T-helper 2 cell (primary cell): ENCODE measurements at regions not wholly inside any gene's neighbourhood (a gene's known extent, or its start where the extent isn't known, plus 50 kb on each side); places are given as distances from the start of the nearest gene placed in this dataset.
"Not testable (repeated sequence)": the region's sequence is repeated elsewhere in the genome, so short reads cannot be mapped to it uniquely, and the experiment has no call there.

Experiments
- DNase-seq, 5 experiments: peaks; one replicate each; pipeline versions ENCODE4 v3.0.0 to v3.0.0-alpha.2; 2012 to 2022

DNA sequence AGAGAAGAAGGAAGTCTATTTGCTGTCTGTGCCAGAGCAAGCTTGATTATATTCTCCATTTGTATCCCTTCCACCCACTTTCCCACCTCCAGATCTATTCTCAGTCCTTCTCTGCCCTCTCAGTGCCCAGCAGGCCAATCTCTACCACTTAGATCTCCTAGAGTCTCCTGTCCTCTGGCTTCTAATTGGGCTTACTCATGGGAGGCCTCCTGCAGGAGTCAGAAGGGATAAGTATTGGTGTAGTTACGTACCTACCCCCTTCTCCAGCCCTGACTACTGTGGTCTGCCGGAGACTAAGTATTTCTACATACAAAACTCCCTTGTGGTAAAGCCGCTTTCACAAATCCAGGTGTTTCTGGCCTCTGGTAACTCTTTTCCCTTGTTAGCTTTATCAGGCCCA is 221.2 kb downstream of the PTGER3 start:
- no peak for DNase-seq

DNA sequence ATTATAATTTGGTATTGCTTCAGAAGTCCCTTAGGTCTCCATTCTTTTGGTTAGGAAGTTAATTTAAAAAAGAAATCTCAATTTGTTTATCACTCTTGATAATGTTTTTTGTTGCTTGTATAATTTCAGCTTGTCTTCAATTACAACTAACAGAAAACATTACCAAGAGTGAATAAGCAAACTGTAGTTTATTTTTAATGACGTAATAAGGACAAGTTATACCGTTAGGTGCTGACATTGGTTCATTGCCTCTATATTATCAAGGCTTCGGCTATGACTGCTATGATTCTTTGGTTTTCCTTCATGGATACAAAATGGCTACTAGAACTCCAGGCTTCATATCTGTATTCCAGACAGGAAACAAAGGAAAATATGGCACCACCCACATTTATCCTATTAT is 220.6 kb downstream of the PTGER3 start:
- no peak for DNase-seq

DNA sequence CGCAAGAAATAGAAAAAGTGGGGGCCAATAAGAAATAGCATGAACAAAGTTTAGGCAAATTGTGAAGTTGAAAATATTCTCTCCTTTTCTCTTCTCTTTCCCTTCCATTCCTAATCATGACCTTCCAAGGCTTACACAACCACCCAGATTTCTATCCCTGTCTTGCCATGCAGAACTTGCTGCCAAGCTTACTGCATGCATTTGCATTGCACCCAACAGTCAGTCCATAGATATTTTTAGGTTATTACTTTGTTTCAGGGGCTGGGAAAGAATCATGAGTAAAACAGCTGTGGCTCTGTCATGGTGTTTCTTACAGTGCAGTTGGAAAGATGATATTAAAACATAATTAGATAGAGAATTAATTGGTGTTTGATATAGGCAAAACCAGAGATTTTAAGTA is 219.4 kb downstream of the PTGER3 start:
- no peak for DNase-seq

DNA sequence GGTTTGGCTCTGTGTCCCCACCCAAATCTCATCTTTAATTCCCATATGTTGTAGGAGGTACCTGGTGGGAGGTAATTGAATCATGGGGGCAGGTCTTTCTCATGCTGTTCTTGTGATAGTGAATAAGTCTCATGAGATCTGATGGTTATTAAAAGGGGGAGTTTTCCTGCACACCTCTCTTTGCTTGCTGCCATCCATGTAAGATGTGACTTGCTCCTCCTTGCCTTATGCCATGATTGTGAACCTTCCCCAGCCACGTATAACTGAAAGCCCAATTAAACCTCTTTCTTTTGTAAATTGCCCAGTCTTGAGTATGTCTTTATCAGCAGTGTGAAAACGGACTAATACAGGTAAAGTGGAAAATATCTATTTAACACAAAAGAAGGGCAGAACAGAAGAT is 213.3 kb downstream of the PTGER3 start:
- not testable (repeated sequence) for DNase-seq

DNA sequence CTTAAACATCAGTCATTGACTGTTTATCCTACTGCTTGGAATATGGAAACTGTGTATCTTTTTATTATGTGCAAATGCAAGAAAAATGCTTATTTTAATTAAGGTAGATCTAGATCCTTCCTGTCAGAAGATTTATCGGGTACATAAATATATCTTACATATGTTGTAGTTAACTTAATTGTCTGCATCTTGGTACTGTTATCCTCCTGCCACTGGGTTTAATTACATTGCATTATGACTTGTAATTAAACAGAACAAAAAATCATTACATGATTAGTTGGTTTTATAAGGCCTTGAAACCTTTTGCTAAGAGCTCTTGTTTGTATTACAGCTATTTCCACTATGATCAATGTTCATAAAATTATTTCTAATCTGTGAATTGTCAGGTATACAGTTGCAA is 211.2 kb downstream of the PTGER3 start:
- no peak for DNase-seq

DNA sequence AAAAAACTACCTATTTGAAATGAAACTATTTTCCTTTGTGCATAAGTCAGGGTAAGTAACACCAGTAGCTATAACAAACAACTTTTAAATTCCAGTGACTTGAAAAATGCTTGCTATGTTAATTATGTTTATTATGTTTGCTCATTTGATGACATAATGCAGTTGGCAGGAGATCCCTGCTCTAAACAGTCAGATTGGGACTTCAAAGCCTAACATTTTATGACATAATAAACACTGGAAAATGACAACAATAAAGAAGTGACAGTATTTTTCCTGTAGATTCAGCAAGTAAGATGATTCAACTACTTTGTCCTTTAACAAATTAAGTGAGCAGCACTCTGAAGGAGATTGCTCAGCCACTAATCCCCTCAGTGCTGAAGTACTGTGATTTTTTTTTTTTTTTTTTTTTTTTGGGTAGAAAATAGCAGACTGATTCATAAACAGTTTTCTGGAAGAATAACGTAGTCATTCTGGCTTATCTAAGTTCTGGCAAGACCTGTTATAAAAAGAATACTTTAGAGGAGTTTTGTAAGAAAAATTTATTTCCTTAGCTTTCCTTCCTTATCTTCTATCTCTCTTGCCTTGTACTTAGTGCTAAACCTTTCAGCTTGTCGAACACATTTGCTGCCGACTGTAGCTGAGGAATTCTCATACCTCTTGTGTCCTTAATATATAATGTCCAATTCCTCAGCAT is 207.2 kb downstream of the PTGER3 start:
- DNase-seq: no peak

DNA sequence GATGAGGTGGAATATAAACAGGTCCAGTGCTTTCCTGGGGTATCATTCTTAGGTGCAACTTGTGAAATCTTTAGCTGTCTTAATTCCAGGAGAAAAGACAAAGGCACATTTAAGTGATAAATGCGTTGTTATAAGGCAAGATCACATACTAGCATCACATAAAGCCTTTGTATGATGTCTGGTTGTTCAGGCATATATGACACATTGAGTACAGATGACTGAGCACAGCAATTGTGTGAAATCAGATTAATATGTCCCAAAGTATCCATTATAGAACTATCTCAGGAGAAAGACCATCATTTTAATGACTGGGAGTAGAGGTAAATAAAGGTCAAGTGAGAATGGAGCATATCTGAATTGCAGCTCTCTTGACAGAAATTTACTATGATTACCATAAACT is 205.1 kb downstream of the PTGER3 start:
- no peak for DNase-seq

DNA sequence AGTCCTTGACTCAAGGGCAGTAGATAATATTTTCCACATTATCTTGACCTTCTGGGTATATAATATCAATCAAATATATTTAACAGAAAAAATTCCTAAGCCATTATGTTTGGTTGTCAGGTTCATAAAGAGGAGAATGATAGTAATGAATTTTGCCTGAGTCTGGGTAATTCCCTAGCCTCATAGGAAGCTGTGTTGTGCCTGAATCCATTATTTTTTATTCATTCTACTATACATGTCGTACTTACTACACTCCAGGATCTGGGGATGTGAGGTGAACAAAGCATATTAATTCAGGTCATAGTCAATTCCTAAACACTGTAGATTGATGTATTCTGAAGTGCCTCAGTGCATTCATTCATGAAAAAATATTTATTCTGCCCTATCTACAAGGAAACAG is 204.2 kb downstream of the PTGER3 start:
- DNase-seq: no peak

DNA sequence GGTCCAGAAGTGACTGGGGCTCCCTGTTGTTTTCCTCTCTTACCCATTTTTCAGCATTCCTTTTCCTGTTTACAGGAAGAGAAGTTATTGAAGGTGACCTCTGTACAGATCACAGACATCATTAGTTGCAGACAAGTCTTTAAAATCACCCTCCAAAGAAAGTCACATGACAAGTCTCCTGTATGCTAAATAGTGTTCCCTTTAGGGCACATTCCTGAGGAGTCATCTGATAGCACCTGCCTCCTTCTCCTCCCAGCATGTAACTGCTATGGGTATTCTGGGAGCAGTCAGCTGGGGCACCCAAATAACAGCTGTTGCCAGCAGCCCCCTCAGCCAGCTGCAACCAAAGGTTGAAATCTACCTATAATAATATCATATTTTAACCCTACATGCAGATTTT is 200.6 kb downstream of the PTGER3 start:
- no peak for DNase-seq

DNA sequence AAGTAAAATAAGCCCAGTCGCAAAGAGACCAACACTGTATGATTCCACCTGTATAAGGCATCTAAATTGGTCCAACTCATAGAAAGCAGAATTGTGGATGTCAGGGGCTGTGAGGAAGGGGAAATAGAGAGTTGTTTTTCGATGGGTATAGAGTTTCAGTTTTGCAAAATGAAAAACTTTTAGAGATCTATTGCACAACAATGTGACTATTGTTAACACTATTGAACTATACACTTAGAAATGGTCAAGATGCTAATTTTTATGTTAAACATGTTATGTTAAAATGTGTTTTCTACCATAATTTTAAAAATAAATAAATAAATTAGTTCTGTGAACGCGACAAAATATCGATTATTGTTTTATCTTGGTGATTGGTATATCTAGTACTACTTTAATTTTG is 192.4 kb downstream of the PTGER3 start:
- no peak for DNase-seq

DNA sequence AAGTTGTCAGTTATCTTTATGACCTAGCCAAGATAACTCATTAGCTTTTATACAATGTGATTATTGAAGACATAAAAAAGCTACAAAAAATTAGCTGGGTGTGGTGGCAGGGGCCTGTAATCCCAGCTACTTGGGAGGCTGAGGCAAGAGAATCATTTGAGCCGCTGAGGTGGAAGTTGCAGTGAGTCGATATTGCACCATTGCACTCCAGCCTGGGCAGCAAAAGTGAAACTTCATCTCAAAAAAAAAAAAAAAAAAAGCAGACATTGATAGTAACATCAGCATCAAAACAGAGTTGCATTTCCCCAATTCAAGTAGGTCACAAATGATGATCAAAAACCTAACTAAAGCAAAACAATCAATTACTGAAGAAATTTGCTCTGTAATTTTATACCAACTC is 191.4 kb downstream of the PTGER3 start:
- no peak for DNase-seq

DNA sequence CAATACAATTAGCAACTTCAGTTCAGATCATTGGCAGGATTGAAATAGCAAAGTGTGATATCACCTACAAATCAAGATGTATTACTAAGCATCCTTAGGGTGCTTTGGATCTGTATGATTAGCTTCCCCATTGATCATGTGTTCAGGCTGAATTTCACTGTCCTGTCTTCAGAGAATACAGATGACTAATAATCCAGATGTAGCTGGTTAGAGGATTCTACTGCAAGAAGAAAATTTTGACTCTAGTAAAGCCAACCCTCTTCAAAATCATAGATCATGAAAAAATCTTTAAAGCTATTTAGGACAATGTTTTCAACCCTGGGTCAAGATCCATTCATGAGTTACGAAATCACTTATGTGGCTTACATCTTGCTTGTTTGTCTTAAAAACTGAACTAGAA is 184.4 kb downstream of the PTGER3 start:
- DNase-seq: no peak

DNA sequence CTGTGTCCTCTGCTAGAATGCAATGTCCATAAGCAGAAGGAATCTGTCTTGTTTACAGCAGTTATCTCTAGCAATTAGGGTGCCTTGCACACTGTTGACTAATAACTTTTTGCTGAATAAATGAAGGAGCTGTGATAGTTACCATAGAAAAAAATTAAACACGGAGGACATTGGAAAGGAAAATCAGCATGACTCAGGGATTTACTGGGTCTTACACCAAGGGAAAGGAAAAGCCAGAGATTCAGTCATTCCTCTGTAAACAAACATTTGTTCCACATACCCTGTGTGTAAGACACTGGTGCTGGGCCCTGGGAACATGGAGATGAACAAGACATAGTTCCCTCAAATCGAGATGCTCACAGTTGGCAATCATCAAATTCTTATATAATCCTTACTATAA is 183.3 kb downstream of the PTGER3 start:
- DNase-seq: no peak

DNA sequence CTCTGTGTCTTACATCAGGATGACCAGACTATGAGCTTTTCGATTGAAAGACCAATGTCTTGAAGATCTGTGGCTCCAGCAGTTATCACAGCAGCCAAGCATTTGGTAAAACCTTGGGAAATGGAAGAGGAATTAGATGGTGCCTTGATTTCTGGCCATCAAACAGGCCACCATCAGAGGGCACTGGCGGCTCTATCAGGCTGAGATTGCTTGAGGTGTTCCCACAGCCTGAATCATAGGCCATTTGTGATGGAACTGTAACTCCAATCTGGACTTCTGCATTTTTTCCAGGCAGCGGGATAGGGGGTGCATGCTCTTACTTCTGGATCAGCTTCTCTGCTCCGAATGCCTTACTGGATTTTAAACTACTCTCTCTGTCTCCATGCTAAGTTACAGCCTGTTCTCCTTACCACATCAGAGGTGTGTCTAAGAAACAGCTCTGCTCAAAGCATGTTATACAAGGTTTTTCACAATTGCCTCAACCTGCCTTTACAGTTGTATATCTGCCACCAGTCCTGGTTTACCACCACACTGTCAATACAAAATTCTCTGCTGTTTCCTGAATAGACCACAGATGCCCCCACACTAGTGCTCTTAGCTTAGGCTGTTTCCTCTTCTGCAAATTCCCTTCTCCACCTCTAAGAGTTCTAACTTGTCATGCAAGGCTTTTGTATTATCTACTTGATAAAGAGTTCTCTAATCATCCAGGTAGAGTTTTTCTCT is 180.9 kb downstream of the PTGER3 start:
- DNase-seq: peak in 1 of 5 experiments; percentile 16

DNA sequence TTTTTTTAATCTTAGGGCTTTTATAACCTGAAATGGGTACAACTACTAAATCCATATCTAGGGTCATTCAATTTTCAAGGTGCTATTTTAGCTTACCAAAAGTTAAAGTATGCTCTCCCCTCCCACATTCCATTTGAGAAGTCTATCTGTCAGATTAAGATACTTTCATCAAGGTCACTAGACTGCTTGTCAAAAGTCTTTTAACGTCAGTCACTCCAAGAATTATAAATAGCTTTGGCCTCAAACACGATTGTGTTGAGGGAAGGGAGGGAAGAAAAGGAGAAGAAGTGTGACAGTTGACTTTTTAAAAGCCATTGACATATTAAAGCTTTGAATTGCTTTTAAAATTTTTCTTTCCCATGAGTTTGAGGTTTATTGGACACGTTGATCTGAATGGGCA is 175.8 kb downstream of the PTGER3 start:
- no peak for DNase-seq

DNA sequence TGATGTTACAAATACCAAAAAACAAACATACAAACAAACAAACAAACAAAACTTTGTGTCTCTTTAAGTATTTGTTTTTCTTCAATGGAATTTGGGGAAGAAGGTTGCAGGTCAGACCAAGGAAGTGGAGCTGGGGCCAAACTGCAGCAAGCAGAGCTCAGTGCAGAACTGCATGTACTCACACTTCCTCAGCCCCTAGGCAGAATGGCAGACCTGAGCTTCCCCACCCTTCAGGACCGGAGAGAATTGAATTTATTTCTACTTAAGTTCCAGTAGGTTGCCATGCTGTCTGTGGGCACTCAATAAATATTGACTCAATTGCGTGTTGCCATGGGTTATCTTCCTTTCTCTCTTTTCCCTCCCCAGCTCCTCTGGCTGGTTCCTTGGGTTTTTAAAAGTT is 173.6 kb downstream of the PTGER3 start:
- no peak for DNase-seq

DNA sequence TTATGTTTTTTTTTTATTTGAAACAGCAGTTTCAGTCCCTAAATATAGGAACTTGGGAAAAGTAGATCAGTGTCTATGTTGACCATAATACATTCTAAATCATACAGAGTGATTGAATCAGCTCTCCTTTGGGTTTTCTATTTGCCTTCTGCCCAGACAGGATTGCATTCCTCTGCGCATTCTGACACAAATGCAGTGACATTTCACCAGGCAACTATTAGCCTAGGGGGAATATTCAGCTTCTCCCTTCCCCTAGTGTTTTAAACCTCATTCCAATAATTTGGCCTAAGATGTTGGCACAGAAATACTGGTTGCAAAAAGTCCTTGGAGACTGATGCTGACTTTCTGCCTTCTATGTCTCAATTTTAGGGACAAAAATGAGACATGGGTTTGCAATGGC is 172.8 kb downstream of the PTGER3 start:
- no peak for DNase-seq

DNA sequence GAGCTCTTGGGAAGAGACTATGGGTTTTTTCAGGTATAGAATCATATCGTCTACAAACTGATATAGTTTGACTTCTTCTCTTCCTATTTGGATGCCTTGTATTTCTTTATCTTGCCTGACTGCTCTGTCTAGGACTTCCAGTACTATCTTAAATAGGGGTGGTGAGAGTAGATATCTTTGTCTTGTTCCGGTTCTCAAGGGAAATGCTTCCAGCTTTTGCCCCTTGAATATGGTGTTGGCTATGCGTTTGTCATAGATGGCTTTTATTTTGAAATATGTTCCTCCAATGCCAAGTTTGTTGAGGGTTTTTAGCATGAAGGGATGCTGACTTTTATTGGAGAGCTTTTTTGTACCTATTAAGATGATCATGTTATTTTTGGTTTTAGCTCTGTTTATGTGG is 170.3 kb downstream of the PTGER3 start:
- DNase-seq: no peak

DNA sequence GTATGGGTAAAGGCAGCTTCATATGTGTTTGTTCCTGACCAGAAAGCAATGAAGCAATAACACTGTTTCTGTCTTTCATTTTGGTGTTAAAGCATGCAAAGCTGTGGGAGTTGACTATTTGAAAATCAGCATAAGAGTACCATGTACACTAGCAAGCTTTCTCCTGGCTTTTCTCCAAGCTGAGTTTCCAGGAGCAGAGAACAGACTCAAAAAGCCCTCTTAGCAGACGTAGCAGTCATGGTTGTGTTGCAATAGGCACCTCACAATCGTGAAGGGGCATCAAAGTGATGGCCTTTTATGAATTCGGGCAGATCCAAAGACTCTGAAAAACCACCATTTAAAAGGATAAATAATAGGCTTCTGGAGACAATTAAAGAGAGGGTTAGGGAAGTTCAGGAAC is 159.7 kb downstream of the PTGER3 start:
- DNase-seq: no peak

DNA sequence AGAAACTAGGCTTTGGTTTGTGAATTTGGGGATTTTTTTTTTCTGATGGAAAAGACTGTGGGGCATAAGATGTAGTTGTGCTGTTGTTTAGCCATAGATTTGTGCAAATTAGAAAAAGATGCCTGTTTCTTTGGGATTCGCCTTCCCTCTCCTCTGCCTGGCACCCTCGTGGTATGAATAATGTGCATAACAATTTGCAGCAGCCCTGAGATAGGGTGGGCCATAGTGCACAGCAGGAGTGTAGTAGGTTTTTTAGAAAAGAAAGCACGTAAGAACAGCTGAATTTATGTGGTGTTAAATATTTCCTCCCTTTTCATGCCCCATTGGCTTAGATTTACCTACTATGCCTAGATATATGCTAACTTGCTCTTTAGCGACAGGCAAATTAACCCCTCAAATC is 158.9 kb downstream of the PTGER3 start:
- DNase-seq: no peak

DNA sequence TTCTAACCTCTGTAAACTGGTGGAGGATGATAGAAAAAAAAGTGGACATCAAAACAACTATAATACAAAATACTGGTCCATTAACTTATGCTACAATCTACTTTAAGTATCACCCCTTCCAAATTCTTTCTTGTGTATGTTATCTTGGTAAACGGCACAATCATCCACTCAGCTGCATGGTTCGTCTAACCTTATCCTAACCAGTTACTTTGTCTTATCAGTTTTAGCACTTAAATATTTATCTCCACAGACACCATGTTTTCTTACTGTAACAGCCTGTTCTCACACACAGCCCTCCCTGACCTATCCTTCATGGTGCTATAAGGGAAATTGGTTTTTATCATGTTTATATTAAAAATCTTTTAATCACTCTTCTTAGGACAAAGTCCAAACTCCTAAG is 157.2 kb downstream of the PTGER3 start:
- DNase-seq: no peak

DNA sequence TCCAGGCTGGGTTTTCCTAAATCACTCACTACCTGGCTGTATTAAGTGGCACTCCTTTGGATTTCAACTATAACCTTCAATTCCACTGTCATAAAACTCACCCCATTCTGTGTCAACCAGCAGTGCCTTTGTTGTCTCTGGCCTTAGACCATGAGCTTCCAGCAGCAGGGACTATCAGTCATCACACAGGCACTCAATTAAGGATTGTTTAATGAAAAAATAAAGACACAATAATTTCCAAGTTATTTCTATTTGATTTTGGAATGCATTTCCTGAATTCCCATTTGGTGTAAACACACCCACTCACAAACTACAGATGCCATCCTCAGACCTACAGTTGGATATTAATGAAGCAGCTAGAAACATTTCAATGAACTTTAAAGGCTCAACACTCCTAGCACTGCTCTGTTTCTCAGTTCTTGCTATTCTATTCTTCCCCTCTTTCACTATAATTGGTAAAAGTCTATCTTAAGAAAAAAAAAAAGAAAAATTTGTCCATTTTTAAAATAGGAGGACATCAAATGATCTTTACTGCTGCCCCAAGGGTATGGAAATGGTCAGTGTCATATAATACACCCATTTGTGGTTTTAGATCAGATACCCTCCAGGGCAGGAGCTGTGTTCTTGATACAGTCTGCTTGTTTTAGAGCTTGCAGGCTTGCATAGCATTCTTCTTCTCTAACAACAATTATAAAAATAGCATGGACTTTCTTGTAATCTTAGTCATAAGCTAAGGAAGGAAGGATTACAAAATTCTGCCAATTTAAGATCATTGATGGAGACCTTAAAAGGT is 156.4 kb downstream of the PTGER3 start:
- no peak for DNase-seq

DNA sequence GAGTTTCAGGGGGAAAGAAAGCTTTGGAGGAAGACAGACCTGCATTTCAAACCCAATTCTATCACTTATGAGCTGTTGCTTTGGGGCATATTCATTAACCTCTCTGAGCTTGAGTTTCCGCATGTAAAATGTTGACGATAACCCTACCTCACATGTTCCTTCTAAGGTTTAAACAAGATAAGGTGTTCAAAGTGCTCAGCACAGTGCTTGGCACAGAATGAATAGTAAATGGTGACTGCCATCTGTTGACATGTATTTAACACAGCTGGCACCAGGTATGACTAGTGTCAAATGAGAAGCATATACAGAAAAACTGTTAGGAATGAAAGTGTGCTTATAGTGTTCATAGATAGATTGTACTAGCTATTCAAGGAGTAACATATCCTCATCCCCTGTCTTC is 155.5 kb downstream of the PTGER3 start:
- no peak for DNase-seq

DNA sequence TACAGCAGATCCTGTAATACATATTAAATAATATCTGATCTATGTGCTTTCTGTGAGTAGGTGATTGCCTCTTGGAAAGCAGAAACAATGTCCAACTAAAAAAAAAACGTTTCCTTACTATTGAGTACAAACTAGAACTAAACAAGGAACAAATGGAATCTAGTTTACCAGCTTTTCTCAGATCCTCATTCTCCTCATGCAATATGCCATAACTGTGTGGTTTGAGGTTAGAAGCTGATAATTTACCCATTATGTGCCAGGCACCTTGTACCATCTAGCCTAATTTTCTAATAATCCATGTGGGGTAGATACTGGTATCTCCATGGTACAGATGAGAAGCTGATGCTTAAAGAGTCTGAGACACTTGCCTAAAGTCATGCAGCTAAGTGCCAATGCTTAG is 154.7 kb downstream of the PTGER3 start:
- DNase-seq: no peak
